Mesendoderm (in vitro differentiated cells): ENCODE measurements at regions not wholly inside any gene's neighbourhood (a gene's known extent, or its start where the extent isn't known, plus 50 kb on each side); places are given as distances from the start of the nearest gene placed in this dataset.
A peak's percentile ranks its signal among the peaks of the same experiment; 100 is the strongest.
"Not testable (repeated sequence)": the region's sequence is repeated elsewhere in the genome, so short reads cannot be mapped to it uniquely, and the experiment has no call there.

ENCODE experiments used
- DNase-seq: peaks from one replicate; pipeline ENCODE4 v3.0.0; 2013
- H2AK5ac ChIP-seq: 2 replicates; pipeline ENCODE4 v1.6.1; 2013; ENCODE audit warnings: low read length, inconsistent platforms
- H2BK120ac ChIP-seq: 2 replicates; pipeline ENCODE4 v1.6.1; 2013; ENCODE audit warnings: low read depth, mild to moderate bottlenecking, low read length, moderate library complexity, mixed read lengths
- H2BK15ac ChIP-seq: replicated peaks from 2 replicates; pipeline ENCODE4 v1.6.1; 2013; ENCODE audit warnings: low read depth, mild to moderate bottlenecking, moderate library complexity
- H2BK5ac ChIP-seq: 2 replicates; pipeline ENCODE4 v1.6.1; 2013; ENCODE audit warnings: low read length, inconsistent platforms
- H3K18ac ChIP-seq: 2 replicates; pipeline ENCODE4 v1.6.1; 2013; ENCODE audit warnings: mild to moderate bottlenecking, low read length, mixed read lengths
- H3K23ac ChIP-seq: one replicate; pipeline ENCODE4 v1.6.1; 2013; ENCODE audit warnings: low read length
- H3K27ac ChIP-seq: 2 replicates; pipeline ENCODE4 v1.5.1; 2013; ENCODE audit warnings: low read depth, mild to moderate bottlenecking, inconsistent platforms, low read length, moderate library complexity
- H3K27me3 ChIP-seq: 2 replicates; pipeline ENCODE4 v1.6.1; 2013; ENCODE audit warnings: low read length, control low read depth, mild to moderate bottlenecking, inconsistent platforms; ENCODE audit not compliant: insufficient read depth, poor library complexity
- H3K36me3 ChIP-seq: 2 replicates; pipeline ENCODE4 v1.6.1; 2013; ENCODE audit warnings: low read length, inconsistent platforms; ENCODE audit not compliant: control insufficient read depth, insufficient read depth
- H3K4ac ChIP-seq: one replicate; pipeline ENCODE4 v1.6.1; 2013; ENCODE audit warnings: low read depth, mild to moderate bottlenecking, low read length, moderate library complexity
- H3K4me1 ChIP-seq: 2 replicates; pipeline ENCODE4 v1.6.1; 2013; ENCODE audit warnings: low read depth, low read length, inconsistent platforms; ENCODE audit not compliant: control insufficient read depth
- H3K4me2 ChIP-seq: 2 replicates; pipeline ENCODE4 v1.6.1; 2013; ENCODE audit warnings: low read length
- H3K4me3 ChIP-seq: 2 replicates; pipeline ENCODE4 v1.5.1; 2013; ENCODE audit warnings: mild to moderate bottlenecking, low read length
- H3K56ac ChIP-seq: one replicate; pipeline ENCODE4 v1.6.1; 2013; ENCODE audit warnings: low read length
- H3K79me1 ChIP-seq: 2 replicates; pipeline ENCODE4 v1.6.1; 2013; ENCODE audit warnings: low read length, inconsistent platforms
- H3K79me2 ChIP-seq: 2 replicates; pipeline ENCODE4 v1.6.1; 2013; ENCODE audit warnings: mild to moderate bottlenecking, low read length; ENCODE audit not compliant: control insufficient read depth, insufficient read depth
- H3K9ac ChIP-seq: 2 replicates; pipeline ENCODE4 v1.6.1; 2013; ENCODE audit warnings: low read length, inconsistent platforms
- H4K5ac ChIP-seq: one replicate; pipeline ENCODE4 v1.6.1; 2013; ENCODE audit warnings: low read length
- H4K8ac ChIP-seq: one replicate; pipeline ENCODE4 v1.6.1; 2013; ENCODE audit warnings: low read depth, mild to moderate bottlenecking, control low read depth, low read length, moderate library complexity
- WGBS: extraction: QIAGEN DNeasy Blood & Tissue Kit; methylation state at CpG from one replicate; pipeline ENCODE4 v1.1.7; 2013; ENCODE audit warnings: low lambda C conversion rate, missing lambda C conversion rate; ENCODE audit not compliant: insufficient coverage; ENCODE audit errors: extremely low coverage; 5-methylcytosine and 5-hydroxymethylcytosine counted together

DNA sequence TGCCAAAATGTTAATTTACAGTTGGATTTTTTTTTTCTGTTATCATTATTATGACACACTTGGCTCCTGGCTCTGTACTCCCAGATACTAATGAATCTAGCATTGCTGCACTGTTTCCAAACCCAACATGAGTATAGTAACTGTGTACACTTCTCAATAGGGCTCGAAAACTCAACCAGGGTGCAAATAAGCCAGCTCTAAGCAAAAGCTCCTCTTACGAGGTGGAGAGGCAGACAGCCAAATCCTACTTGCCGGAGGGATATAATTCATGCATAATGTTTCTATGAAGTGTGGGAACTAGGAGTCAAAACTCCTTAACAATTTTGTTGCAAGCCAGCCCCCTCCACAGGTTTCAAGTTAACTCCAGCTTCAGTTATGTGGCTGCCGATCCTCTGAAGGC lies 510.4 kb upstream of the ZP4 start:
- Histone ChIP-seq H3K4me2 (no peak overlapping the region), H3K27me3 (no peaks in the 10 kb centered on the region), H2BK5ac (no peak overlapping the region), H4K8ac (no peak overlapping the region), H3K23ac (no peak overlapping the region), H4K5ac (no peak overlapping the region), H3K4ac (no peak overlapping the region), H2BK15ac (no peak overlapping the region), H3K79me1 (no peaks in the 10 kb centered on the region), H3K4me3 (no peak overlapping the region), H2AK5ac (no peak overlapping the region), H3K9ac (no peak overlapping the region), H3K18ac (no peak overlapping the region), H3K56ac (no peak overlapping the region), H2BK120ac (no peak overlapping the region), H3K36me3 (no peaks in the 10 kb centered on the region), H3K4me1 (no peaks in the 10 kb centered on the region), H3K27ac (no peak overlapping the region), H3K79me2 (no peaks in the 10 kb centered on the region)
- WGBS = no CpG with 5 or more reads among the region's 4 CpGs
- DNase-seq = no peak

DNA sequence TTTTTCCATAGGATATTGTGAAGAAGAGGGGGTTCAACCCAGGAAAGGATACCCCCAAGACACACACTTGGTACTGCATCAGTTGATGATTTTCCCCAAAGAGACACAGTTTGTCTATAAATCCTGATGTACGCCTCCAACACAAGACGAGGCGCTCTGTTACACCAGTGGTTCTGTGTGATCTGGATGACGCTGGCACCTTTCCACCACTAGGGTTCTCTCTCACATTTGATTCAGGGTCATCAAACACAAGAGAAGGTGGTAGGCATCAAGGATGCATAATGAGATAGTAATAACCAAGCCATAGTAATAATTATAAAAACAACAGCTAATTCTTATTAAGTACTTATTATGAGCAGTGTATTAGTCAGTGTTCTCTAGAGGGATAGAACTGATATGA lies 508.8 kb upstream of the ZP4 start:
- Histone ChIP-seq H3K18ac (no peak overlapping the region), H3K79me1 (no peaks in the 10 kb centered on the region), H3K27ac (no peak overlapping the region), H3K4ac (no peak overlapping the region), H4K5ac (no peak overlapping the region), H3K36me3 (no peaks in the 10 kb centered on the region), H3K4me1 (no peaks in the 10 kb centered on the region), H3K9ac (no peak overlapping the region), H2BK15ac (no peak overlapping the region), H3K79me2 (no peaks in the 10 kb centered on the region), H3K4me2 (no peak overlapping the region), H4K8ac (no peak overlapping the region), H3K4me3 (no peak overlapping the region), H2BK5ac (no peak overlapping the region), H3K23ac (no peak overlapping the region), H3K56ac (no peak overlapping the region), H2BK120ac (no peak overlapping the region), H3K27me3 (no peaks in the 10 kb centered on the region), H2AK5ac (no peak overlapping the region)
- peak; percentile 33 for DNase-seq
- no CpG with 5 or more reads among the region's 4 CpGs for WGBS

DNA sequence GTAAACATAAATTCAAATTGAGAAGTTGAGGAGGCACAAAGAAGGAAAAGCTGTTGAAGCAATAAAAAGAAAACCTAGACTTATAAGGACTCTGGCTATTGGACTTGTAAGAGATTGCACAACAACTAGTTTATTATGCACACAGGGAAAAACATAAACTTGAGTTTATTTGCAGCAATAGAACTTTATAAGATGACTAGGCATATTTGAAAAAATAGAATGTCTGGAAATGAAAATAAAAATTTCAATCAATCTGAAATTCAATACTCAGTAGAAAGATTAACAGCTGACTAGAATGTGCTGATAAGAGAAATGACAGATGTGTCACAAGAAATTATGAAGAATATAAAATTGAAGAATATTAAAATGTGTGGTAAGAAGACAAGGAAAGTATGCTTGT lies 505.4 kb upstream of the ZP4 start:
- H2AK5ac ChIP-seq = no peak overlapping the region
- H3K4ac ChIP-seq = no peak overlapping the region
- H3K36me3 ChIP-seq = no peaks in the 10 kb centered on the region
- H2BK5ac ChIP-seq = no peak overlapping the region
- no peaks in the 10 kb centered on the region for H3K79me2 ChIP-seq
- no peaks in the 10 kb centered on the region for H3K27me3 ChIP-seq
- H3K4me3 ChIP-seq = no peak overlapping the region
- H3K23ac ChIP-seq = no peak overlapping the region
- no peaks in the 10 kb centered on the region for H3K79me1 ChIP-seq
- no peak overlapping the region for H2BK120ac ChIP-seq
- no peak overlapping the region for H3K9ac ChIP-seq
- H3K4me2 ChIP-seq = no peak overlapping the region
- no peak overlapping the region for H2BK15ac ChIP-seq
- no peak overlapping the region for H3K27ac ChIP-seq
- H4K8ac ChIP-seq = no peak overlapping the region
- no peak overlapping the region for H3K18ac ChIP-seq
- H3K4me1 ChIP-seq = no peaks in the 10 kb centered on the region
- no peak overlapping the region for H4K5ac ChIP-seq
- H3K56ac ChIP-seq = no peak overlapping the region
- no peak for DNase-seq

DNA sequence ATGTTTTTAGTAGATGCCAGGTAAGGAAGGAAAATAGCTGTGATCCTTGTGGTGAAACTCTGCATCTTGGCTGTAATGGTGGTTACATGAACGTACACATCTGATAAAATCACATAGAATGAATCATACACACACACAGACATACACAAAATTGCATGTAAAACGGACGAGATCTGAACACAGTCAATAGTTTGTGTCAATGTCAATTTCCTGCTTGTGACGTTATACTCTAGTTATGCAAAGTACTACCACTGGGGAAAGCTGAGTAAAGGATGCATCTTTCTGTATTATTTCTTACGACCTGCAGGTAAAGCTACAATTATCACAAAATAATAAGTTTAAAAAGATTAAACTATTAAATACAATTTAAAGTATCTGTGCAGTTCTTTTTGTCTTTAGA lies 493.7 kb upstream of the ZP4 start:
- no peak overlapping the region for H2BK120ac ChIP-seq
- no peak overlapping the region for H2BK5ac ChIP-seq
- WGBS = no CpG with 5 or more reads among the region's 5 CpGs

DNA sequence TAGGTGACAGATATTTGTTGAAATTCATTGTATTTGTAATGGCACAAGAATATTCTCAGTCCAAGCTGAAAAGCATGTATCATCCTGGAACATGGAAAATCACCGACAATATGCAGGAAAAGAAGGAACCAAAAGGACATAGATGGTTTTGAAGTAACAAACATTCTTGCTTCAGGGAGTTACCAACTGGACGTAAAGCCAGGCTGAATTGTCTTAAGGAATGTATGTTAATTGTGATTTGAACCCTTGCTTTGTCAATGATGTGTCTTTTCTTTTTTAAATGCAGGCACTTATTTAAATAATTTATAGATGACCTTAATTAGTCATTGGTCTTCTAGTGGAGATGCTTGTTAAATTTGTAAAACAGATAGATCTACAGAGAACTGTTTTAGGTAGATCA lies 489.4 kb upstream of the ZP4 start:
- Histone ChIP-seq H3K4me1 (no peaks in the 10 kb centered on the region), H2BK120ac (no peak overlapping the region), H4K8ac (no peak overlapping the region), H3K9ac (no peak overlapping the region), H3K27ac (no peak overlapping the region), H3K4me3 (no peak overlapping the region), H3K27me3 (no peaks in the 10 kb centered on the region), H3K56ac (no peak overlapping the region), H3K4ac (no peak overlapping the region), H3K79me1 (no peaks in the 10 kb centered on the region), H3K18ac (no peak overlapping the region), H3K36me3 (no peaks in the 10 kb centered on the region), H3K4me2 (no peak overlapping the region), H2BK5ac (no peak overlapping the region), H3K23ac (no peak overlapping the region), H2BK15ac (no peak overlapping the region), H4K5ac (no peak overlapping the region), H3K79me2 (no peaks in the 10 kb centered on the region), H2AK5ac (no peak overlapping the region)
- no CpG with 5 or more reads among the region's 2 CpGs for WGBS
- DNase-seq = no peak

More for the DNA sequence above, 493.7 kb upstream of the ZP4 start:
- H2BK15ac ChIP-seq = no peak overlapping the region
- no peak overlapping the region for H3K9ac ChIP-seq
- no peak overlapping the region for H4K5ac ChIP-seq
- no peak overlapping the region for H3K18ac ChIP-seq
- H3K79me1 ChIP-seq = no peaks in the 10 kb centered on the region
- no peak overlapping the region for H3K4ac ChIP-seq
- no peaks in the 10 kb centered on the region for H3K4me1 ChIP-seq
- no peak overlapping the region for H3K23ac ChIP-seq
- no peak overlapping the region for H3K56ac ChIP-seq
- no peak overlapping the region for H3K4me3 ChIP-seq
- H3K27me3 ChIP-seq = no peaks in the 10 kb centered on the region
- H3K79me2 ChIP-seq = no peaks in the 10 kb centered on the region
- no peak for DNase-seq
- no peaks in the 10 kb centered on the region for H3K36me3 ChIP-seq
- no peak overlapping the region for H4K8ac ChIP-seq
- H3K27ac ChIP-seq = no peak overlapping the region
- no peak overlapping the region for H2AK5ac ChIP-seq
- no peak overlapping the region for H3K4me2 ChIP-seq

DNA sequence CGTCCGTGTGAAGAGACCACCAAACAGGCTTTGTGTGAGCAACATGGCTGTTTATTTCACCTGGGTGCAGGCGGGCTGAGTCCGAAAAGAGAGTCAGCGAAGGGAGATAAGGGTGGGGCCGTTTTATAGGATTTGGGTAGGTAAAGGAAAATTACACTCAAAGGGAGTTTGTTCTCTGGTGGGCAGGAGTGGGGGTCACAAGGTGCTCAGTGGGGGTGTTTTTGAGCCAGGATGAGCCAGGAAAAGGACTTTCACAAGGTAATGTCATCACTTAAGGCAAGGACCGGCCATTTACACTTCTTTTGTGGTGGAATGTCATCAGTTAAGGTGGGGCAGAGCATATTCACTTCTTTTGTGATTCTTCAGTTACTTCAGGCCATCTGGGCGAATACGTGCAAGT lies 488.7 kb upstream of the ZP4 start:
- not testable (repeated sequence) for H3K4me1 ChIP-seq, H3K4me2 ChIP-seq, H3K9ac ChIP-seq, H2BK5ac ChIP-seq, H3K27me3 ChIP-seq, H3K36me3 ChIP-seq, DNase-seq, H3K56ac ChIP-seq, H3K79me2 ChIP-seq, H3K23ac ChIP-seq, H3K4me3 ChIP-seq, H2AK5ac ChIP-seq, H2BK15ac ChIP-seq, H3K4ac ChIP-seq, H4K8ac ChIP-seq, H4K5ac ChIP-seq, H3K27ac ChIP-seq, H2BK120ac ChIP-seq, H3K79me1 ChIP-seq, H3K18ac ChIP-seq
- no CpG with 5 or more reads among the region's 9 CpGs for WGBS
